IMR-90 (cell line): ENCODE measurements at regions not wholly inside any gene's neighbourhood (a gene's known extent, or its start where the extent isn't known, plus 50 kb on each side); places are given as distances from the start of the nearest gene placed in this dataset.

Source experiments
- BHLHE40 ChIP-seq: fragments of 150-350 bp; IDR thresholded peaks from 2 replicates; pipeline ENCODE4 v1.6.1; 2016; ENCODE audit warnings: mild to moderate bottlenecking, low read depth, low read length
- CEBPB ChIP-seq: IDR thresholded peaks from 2 replicates; pipeline ENCODE4 v1.6.1; 2012; ENCODE audit warnings: low read depth, low read length, improper control_type of control experiment
- CHD1 ChIP-seq: IDR thresholded peaks from 2 replicates; pipeline ENCODE4 v1.6.1; 2012; ENCODE audit warnings: low read depth, low read length, improper control_type of control experiment
- CTCF ChIP-seq: conservative IDR thresholded peaks from 2 replicates; pipeline ENCODE4 v1.5.1; 2012; ENCODE audit warnings: mild to moderate bottlenecking, low read depth, low read length, improper control_type of control experiment
- FOS ChIP-seq: fragments of 150-350 bp; IDR thresholded peaks from 2 replicates; pipeline ENCODE4 v1.6.1; 2016; ENCODE audit warnings: low read depth, low read length
- MAFK ChIP-seq: IDR thresholded peaks from 2 replicates; pipeline ENCODE4 v1.6.1; 2012; ENCODE audit warnings: low read depth, low read length, improper control_type of control experiment
- MXI1 ChIP-seq: IDR thresholded peaks from 2 replicates; pipeline ENCODE4 v1.6.1; 2012; ENCODE audit warnings: low read depth, mild to moderate bottlenecking, low read length, moderate library complexity, borderline replicate concordance
- NFE2L2 ChIP-seq: fragments of 150-350 bp; IDR thresholded peaks from 2 replicates; pipeline ENCODE4 v1.6.1; 2016; ENCODE audit warnings: low read depth, mild to moderate bottlenecking, low read length
- POLR2A ChIP-seq: IDR thresholded peaks from 2 replicates; pipeline ENCODE4 v1.6.1; 2012; ENCODE audit warnings: mild to moderate bottlenecking, low read depth, low read length
- RFX5 ChIP-seq: IDR thresholded peaks from 2 replicates; pipeline ENCODE4 v1.8.0; 2012; ENCODE audit warnings: low read depth, mild to moderate bottlenecking, low read length, moderate library complexity
- SMC3 ChIP-seq: fragments of 150-350 bp; IDR thresholded peaks from 2 replicates; pipeline ENCODE4 v1.6.1; 2016; ENCODE audit warnings: low read depth, mild to moderate bottlenecking, antibody characterized with exemption, low read length, moderate library complexity
- TF ChIP-seq, protein P1 (sequence below): fragments of 150-350 bp; IDR thresholded peaks from 2 replicates; pipeline ENCODE4 v1.6.1; 2016; ENCODE audit warnings: low read depth, mild to moderate bottlenecking, low read length, moderate library complexity, borderline replicate concordance

- TF ChIP-seq NFE2L2 (no peak), CTCF (no peak), POLR2A (no peak), RFX5 (no peak), MXI1 (no peak), FOS (no peak), CHD1 (no peak), CEBPB (no peak), MAFK (no peak), SMC3 (no peak), BHLHE40 (no peak)
- TF ChIP-seq, protein P1, sequence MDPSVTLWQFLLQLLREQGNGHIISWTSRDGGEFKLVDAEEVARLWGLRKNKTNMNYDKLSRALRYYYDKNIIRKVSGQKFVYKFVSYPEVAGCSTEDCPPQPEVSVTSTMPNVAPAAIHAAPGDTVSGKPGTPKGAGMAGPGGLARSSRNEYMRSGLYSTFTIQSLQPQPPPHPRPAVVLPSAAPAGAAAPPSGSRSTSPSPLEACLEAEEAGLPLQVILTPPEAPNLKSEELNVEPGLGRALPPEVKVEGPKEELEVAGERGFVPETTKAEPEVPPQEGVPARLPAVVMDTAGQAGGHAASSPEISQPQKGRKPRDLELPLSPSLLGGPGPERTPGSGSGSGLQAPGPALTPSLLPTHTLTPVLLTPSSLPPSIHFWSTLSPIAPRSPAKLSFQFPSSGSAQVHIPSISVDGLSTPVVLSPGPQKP: no peak
These were observed 619.6 kb downstream of the FBXO15 start for GRCh38 chr18:73528066-73528465.
